ENCODE measurements at regions not wholly inside any gene's neighbourhood (a gene's known extent, or its start where the extent isn't known, plus 50 kb on each side); places are given as distances from the start of the nearest gene placed in this dataset.

DNA sequence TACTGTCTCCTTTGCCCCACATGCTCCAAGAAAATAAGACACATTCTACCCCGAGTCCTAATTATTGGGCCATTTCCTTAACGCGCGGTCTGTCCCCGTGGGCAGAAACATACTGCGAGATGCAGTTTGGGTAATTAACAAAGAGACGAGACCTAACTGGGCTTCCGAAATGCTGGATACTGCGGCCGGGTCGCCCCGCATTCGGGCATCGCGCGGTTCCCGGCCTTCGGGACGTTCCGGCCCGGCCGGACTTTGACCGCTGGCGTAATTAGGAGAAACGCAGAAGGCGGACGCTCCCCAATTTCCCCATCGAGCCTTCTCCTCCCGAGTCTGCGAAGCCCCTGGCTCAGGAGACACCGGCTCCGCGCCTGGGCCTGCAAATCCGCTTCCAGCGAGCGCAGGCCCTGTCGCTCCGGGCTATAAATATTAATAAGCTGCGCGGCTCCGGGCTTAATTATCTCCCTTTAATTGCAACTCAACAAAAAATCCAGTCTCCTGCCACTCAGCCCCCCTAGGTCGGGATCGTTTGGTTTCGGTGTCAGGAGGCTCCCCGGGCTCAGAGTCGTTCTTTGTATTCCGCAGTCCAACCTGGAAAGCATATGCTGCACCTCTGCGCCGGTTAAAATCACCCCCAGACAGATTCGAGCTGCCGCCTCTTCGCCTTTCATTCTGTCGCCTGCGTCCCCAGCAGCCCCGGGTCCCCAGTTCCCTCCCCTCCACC, 131.5 kb downstream of the SPAG6 start:
- Histone ChIP-seq H2AK5ac (ENCODE audit: low read depth, low read length) (no peak overlapping the region), H3K4me2 (ENCODE audit: insufficient read depth in 1 of 2, low read depth in 2 of 2, low read length in 2 of 2) (peak overlapping the region; percentile 66 to 93), H4K20me1 (replicated peaks in 1 of 2; ENCODE audit: control insufficient read depth in 1 of 2, insufficient read depth in 2 of 2, low read length in 2 of 2) (no peaks in the 10 kb centered on the region), H3K27me3 (replicated peaks in 1 of 4; ENCODE audit: control insufficient read depth in 3 of 4, extremely low read depth in 1 of 4, insufficient read depth in 3 of 4, low read length in 3 of 4) (peaks cover 62 to 82% (median 74%) of the 10 kb centered on the region in 4 experiments), H3K79me1 (ENCODE audit: low read depth, low read length) (no peaks in the 10 kb centered on the region), H3K23ac (ENCODE audit: insufficient read length) (no peak overlapping the region), H4K8ac (ENCODE audit: extremely low read depth, insufficient read depth, low read length) (no peak overlapping the region), H2BK12ac (ENCODE audit: low read depth, low read length) (no peak overlapping the region), H2AFZ (ENCODE audit: low read length) (no peak overlapping the region), H3K14ac (ENCODE audit: insufficient read length) (no peak overlapping the region), H3K36me3 (ENCODE audit: control insufficient read depth in 2 of 4, insufficient read depth in 4 of 4, low read length in 3 of 4) (no peaks in the 10 kb centered on the region; a peak in 1 of 8 replicates), H2BK120ac (replicated peaks; ENCODE audit: low read depth, low read length) (no peak overlapping the region), H4K91ac (replicated peaks; ENCODE audit: insufficient read length, low read length) (no peak overlapping the region), H2BK5ac (ENCODE audit: low read depth, low read length) (no peak overlapping the region), H3K4ac (replicated peaks; ENCODE audit: insufficient read length, low read depth, low read length) (no peak overlapping the region), H2BK15ac (ENCODE audit: low read length) (no peak overlapping the region), H3K4me1 (replicated peaks in 1 of 4; ENCODE audit: control insufficient read depth in 3 of 4, insufficient read depth in 4 of 4, low read length in 3 of 4) (peaks cover 0 to 6% (median 4%) of the 10 kb centered on the region in 4 experiments; a peak in 5 of 7 replicates), H3K9me3 (ENCODE audit: insufficient read depth in 2 of 2, low read depth in 1 of 2, low read length in 1 of 2) (no peaks in the 10 kb centered on the region), H4K5ac (ENCODE audit: insufficient read length, low read depth, low read length) (no peak overlapping the region), H3K4me3 (ENCODE audit: extremely low read depth in 1 of 4, insufficient read depth in 2 of 4, low read depth in 3 of 4, low read length in 4 of 4) (peak overlapping the region; percentile 34 to 59 (median 42)), H3K56ac (replicated peaks; ENCODE audit: insufficient read length, low read depth, low read length) (no peak overlapping the region), H3K23me2 (ENCODE audit: low read depth, low read length) (peaks cover 13% of the 10 kb centered on the region; the same call in 1 of the 2 replicates), H3K79me2 (ENCODE audit: control insufficient read depth in 1 of 2, insufficient read depth in 2 of 2, low read length in 2 of 2) (no peaks in the 10 kb centered on the region), H3K9ac (replicated peaks in 1 of 4; ENCODE audit: extremely low read depth in 1 of 4, low read depth in 3 of 4, low read length in 3 of 4) (no peak overlapping the region), H2BK20ac (ENCODE audit: low read length) (no peak overlapping the region), H3K18ac (ENCODE audit: extremely low read depth, low read length) (no peak overlapping the region), H3K27ac (ENCODE audit: low read depth, low read length) (no peak overlapping the region)
- ChIA-PET CTCF (ENCODE audit: partially characterized antibody) (interaction anchor here (1.2 kb wide), 1 partner anchor 10 kb away, joined by 3 read pairs; no protein-coding TSS in a partner anchor), POLR2A (ENCODE audit: partially characterized antibody) (interaction anchor here (1.8 kb wide), 1 partner anchor 40 kb away, joined by 6 read pairs; no protein-coding TSS in a partner anchor)
- TF ChIP-seq RNF2 (IDR thresholded peaks at IDR 0.05; ENCODE audit: borderline replicate concordance, low read depth, low read length, missing control alignments, poor library complexity, severe bottlenecking) (peak; percentile 11), SUZ12 (IDR thresholded peaks at IDR 0.05; ENCODE audit: low read length) (peak; percentile 73), POLR2A (IDR thresholded peaks at IDR 0.05; ENCODE audit: control extremely low read depth in 1 of 2, low read depth in 2 of 2, low read length in 2 of 2) (no peak), EZH2 (IDR thresholded peaks at IDR 0.05; ENCODE audit: low read depth, low read length, severe bottlenecking) (peak; percentile 60), EGR1 (IDR thresholded peaks at IDR 0.05; ENCODE audit: borderline replicate concordance, low read depth, low read length) (0 out of 2 replicates have a peak, but pooled peaks have one; percentile 6), JUN (IDR thresholded peaks at IDR 0.05; ENCODE audit: low read depth, low read length) (no peak), KDM4A (IDR thresholded peaks at IDR 0.05; ENCODE audit: low read depth, low read length, severe bottlenecking) (peak; percentile 14)
- whole genome bisulfite sequencing, 2 experiments (ENCODE audit: extremely low coverage in 1 of 2, insufficient coverage in 1 of 2, insufficient read length in 1 of 2, insufficient replicate concordance in 2 of 2, low coverage in 1 of 2, low lambda C conversion rate in 2 of 2, missing lambda C conversion rate in 1 of 2): 1% methylated on average over 43 of the region's 55 CpGs; no CpG with 5 or more reads in 1 of the 2 experiments
- peak in 1 of 2 experiments; percentile 63 for DNase-seq (ENCODE audit: low read depth in 1 of 2, low spot score in 2 of 2)
- no peak for FAIRE-seq
